H9 (cell line): ENCODE measurements at regions not wholly inside any gene's neighbourhood (a gene's known extent, or its start where the extent isn't known, plus 50 kb on each side); places are given as distances from the start of the nearest gene placed in this dataset.

Source experiments
- DNase-seq: peaks from one replicate; pipeline ENCODE4 v3.0.0-alpha.2; 2017
- H2AFZ ChIP-seq: one replicate; pipeline ENCODE4 v1.6.1; 2013; ENCODE audit warnings: mild to moderate bottlenecking, low read length, control low read depth, moderate library complexity
- H2AK5ac ChIP-seq: 2 replicates; pipeline ENCODE4 v1.6.1; 2013; ENCODE audit warnings: low read length, control low read depth, mixed read lengths; ENCODE audit not compliant: insufficient read length
- H2BK120ac ChIP-seq: one replicate; pipeline ENCODE4 v1.6.1; 2013; ENCODE audit warnings: low read depth, mild to moderate bottlenecking, low read length, control low read depth, inconsistent platforms; ENCODE audit not compliant: poor library complexity, severe bottlenecking
- H2BK12ac ChIP-seq: 2 replicates; pipeline ENCODE4 v1.6.1; 2013; ENCODE audit warnings: low read length, control low read depth, mixed read lengths, low read depth; ENCODE audit not compliant: insufficient read length
- H2BK15ac ChIP-seq: 2 replicates; pipeline ENCODE4 v1.6.1; 2013; ENCODE audit warnings: low read depth, low read length, control low read depth
- H2BK20ac ChIP-seq: one replicate; pipeline ENCODE4 v1.6.1; 2013; ENCODE audit warnings: low read depth, mild to moderate bottlenecking, low read length, control low read depth, inconsistent platforms; ENCODE audit not compliant: poor library complexity, severe bottlenecking
- H2BK5ac ChIP-seq: 2 replicates; pipeline ENCODE4 v1.6.1; 2013; ENCODE audit warnings: low read length, control low read depth, mixed read lengths; ENCODE audit not compliant: insufficient read length
- H3K14ac ChIP-seq: 2 replicates; pipeline ENCODE4 v1.6.1; 2013; ENCODE audit warnings: low read length, control low read depth; ENCODE audit not compliant: insufficient read depth
- H3K18ac ChIP-seq: 2 replicates; pipeline ENCODE4 v1.6.1; 2013; ENCODE audit warnings: low read depth, mild to moderate bottlenecking, mixed read lengths, low read length, control low read depth; ENCODE audit not compliant: insufficient read length
- H3K23ac ChIP-seq: 2 replicates; pipeline ENCODE4 v1.6.1; 2013; ENCODE audit warnings: low read length, control low read depth, mixed read lengths, low read depth; ENCODE audit not compliant: insufficient read length
- H3K23me2 ChIP-seq: 2 replicates; pipeline ENCODE4 v1.6.1; 2013; ENCODE audit warnings: low read depth, mild to moderate bottlenecking, mixed read lengths, low read length, control low read depth; ENCODE audit not compliant: insufficient read length, poor library complexity, severe bottlenecking
- H3K27ac ChIP-seq: 2 replicates; pipeline ENCODE4 v1.5.1; 2013; ENCODE audit warnings: low read length, control low read depth, mixed read lengths, low read depth; ENCODE audit not compliant: insufficient read length
- H3K27me3 ChIP-seq: 2 replicates; pipeline ENCODE4 v1.6.1; 2013; ENCODE audit warnings: low read length, control low read depth, inconsistent platforms; ENCODE audit not compliant: insufficient read depth
- H3K4ac ChIP-seq: 2 replicates; pipeline ENCODE4 v1.6.1; 2013; ENCODE audit warnings: low read depth, mild to moderate bottlenecking, control low read depth, inconsistent platforms, low read length, moderate library complexity
- H3K4me1 ChIP-seq: 2 replicates; pipeline ENCODE4 v1.6.1; 2013; ENCODE audit warnings: low read length, control low read depth, inconsistent platforms; ENCODE audit not compliant: insufficient read depth
- H3K4me2 ChIP-seq: 2 replicates; pipeline ENCODE4 v1.6.1; 2013; ENCODE audit warnings: low read length, control low read depth, mixed read lengths; ENCODE audit not compliant: insufficient read length, insufficient read depth
- H3K56ac ChIP-seq: 2 replicates; pipeline ENCODE4 v1.6.1; 2013; ENCODE audit warnings: low read depth, mild to moderate bottlenecking, mixed read lengths, low read length, control low read depth; ENCODE audit not compliant: insufficient read length
- H3K79me1 ChIP-seq: 2 replicates; pipeline ENCODE4 v1.6.1; 2013; ENCODE audit warnings: low read depth, mild to moderate bottlenecking, moderate library complexity, low read length, control low read depth, inconsistent platforms; ENCODE audit not compliant: insufficient read depth, poor library complexity, severe bottlenecking
- H3K79me2 ChIP-seq: 2 replicates; pipeline ENCODE4 v1.6.1; 2013; ENCODE audit warnings: low read length, control low read depth, inconsistent platforms; ENCODE audit not compliant: insufficient read depth
- H3K9ac ChIP-seq: 2 replicates; pipeline ENCODE4 v1.6.1; 2013; ENCODE audit warnings: low read length, control low read depth, mixed read lengths; ENCODE audit not compliant: insufficient read length; ENCODE audit errors: extremely low read depth
- H3K9me3 ChIP-seq: one replicate; pipeline ENCODE4 v1.6.1; 2013; ENCODE audit warnings: low read depth, low read length, inconsistent platforms; ENCODE audit not compliant: control insufficient read depth
- H3T11ph ChIP-seq: one replicate; pipeline ENCODE4 v1.6.1; 2013; ENCODE audit warnings: mild to moderate bottlenecking, low read length, control low read depth, inconsistent platforms
- H4K20me1 ChIP-seq: one replicate; pipeline ENCODE4 v1.6.1; 2013; ENCODE audit not compliant: control insufficient read depth, insufficient read length, insufficient read depth
- H4K5ac ChIP-seq: 2 replicates; pipeline ENCODE4 v1.6.1; 2013; ENCODE audit warnings: low read depth, mild to moderate bottlenecking, mixed read lengths, low read length, control low read depth; ENCODE audit not compliant: insufficient read length
- H4K8ac ChIP-seq: replicated peaks from 2 replicates; pipeline ENCODE4 v1.6.1; 2013; ENCODE audit warnings: low read length, control low read depth, mixed read lengths, low read depth; ENCODE audit not compliant: insufficient read length
- H4K91ac ChIP-seq: 2 replicates; pipeline ENCODE4 v1.6.1; 2013; ENCODE audit warnings: low read depth, mild to moderate bottlenecking, moderate library complexity, mixed read lengths, low read length, control low read depth; ENCODE audit not compliant: insufficient read length
- H3K27ac Mint-ChIP-seq, 3 experiments: 2 replicates in 2 of 3; 3 replicates in 1 of 3; pipeline ENCODE4 v1.8.0; 2020 to 2021; ENCODE audit warnings: mixed read lengths in 3 of 3, mild to moderate bottlenecking in 1 of 3, moderate library complexity in 1 of 3
- H3K27me3 Mint-ChIP-seq: 2 replicates; pipeline ENCODE4 v1.8.0; 2021; ENCODE audit warnings: low read depth, mild to moderate bottlenecking, moderate library complexity, mixed read lengths
- H3K36me3 Mint-ChIP-seq, 3 experiments: 2 replicates in 2 of 3; 3 replicates in 1 of 3; pipeline ENCODE4 v1.8.0; 2020 to 2021; ENCODE audit warnings: low read depth in 3 of 3, mixed read lengths in 3 of 3; ENCODE audit not compliant: insufficient read depth in 1 of 3
- H3K4me1 Mint-ChIP-seq, 2 experiments: 2 replicates each; pipeline ENCODE4 v1.8.0; 2020; ENCODE audit warnings: mixed read lengths in 2 of 2
- H3K4me3 Mint-ChIP-seq, 2 experiments: 2 replicates in 1 of 2; 3 replicates in 1 of 2; pipeline ENCODE4 v1.8.0; 2020 to 2021; ENCODE audit warnings: mild to moderate bottlenecking in 2 of 2, mixed read lengths in 2 of 2, moderate library complexity in 1 of 2
- H3K9me3 Mint-ChIP-seq, 2 experiments: 2 replicates in 1 of 2; 3 replicates in 1 of 2; pipeline ENCODE4 v1.8.0; 2020; ENCODE audit warnings: mild to moderate bottlenecking in 2 of 2, mixed read lengths in 2 of 2, moderate library complexity in 1 of 2
- WGBS: extraction: QIAGEN DNeasy Blood & Tissue Kit; methylation state at CpG from one replicate; pipeline ENCODE4 v1.1.7; 2013; ENCODE audit warnings: missing lambda C conversion rate, low lambda C conversion rate, mixed read lengths; ENCODE audit not compliant: insufficient read length; ENCODE audit errors: extremely low coverage; 5-methylcytosine and 5-hydroxymethylcytosine counted together
- TF ChIP-seq, protein P1 (sequence below): fragments of 200-600 bp; sonication (generic); conservative IDR thresholded peaks from 3 replicates; pipeline ENCODE4 v1.8.0; 2021; ENCODE audit warnings: antibody characterized with exemption, mild to moderate bottlenecking

DNA sequence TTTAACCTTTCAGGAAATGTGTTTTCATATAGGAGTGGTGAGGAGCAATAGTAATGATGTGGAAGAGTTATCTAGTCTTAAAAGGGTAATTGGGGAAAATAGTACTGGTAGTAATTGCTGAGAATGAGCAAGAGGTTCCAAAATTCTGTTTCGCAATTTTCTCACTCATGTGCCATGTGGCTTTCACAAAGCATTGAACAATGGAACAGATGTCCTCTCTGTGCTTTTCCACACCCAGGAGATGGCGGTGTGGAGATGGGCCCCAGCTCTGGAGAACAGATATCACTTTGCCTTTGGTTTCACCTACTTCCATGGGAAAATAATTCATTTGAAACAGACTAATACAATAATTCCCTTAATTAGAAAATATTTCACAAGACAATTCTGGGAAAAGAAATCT is 170.0 kb upstream of the SLC10A2 start:
- Histone ChIP-seq H3K4ac (no peak overlapping the region), H3K27ac (no peak overlapping the region), H3K79me2 (no peaks in the 10 kb centered on the region), H2AFZ (no peak overlapping the region), H2BK20ac (no peak overlapping the region), H3K79me1 (no peaks in the 10 kb centered on the region), H2BK120ac (no peak overlapping the region), H3K27me3 (no peaks in the 10 kb centered on the region), H3K4me2 (no peak overlapping the region), H3K9me3 (no peaks in the 10 kb centered on the region), H4K5ac (no peak overlapping the region), H4K91ac (no peak overlapping the region), H2BK15ac (no peak overlapping the region), H4K20me1 (no peaks in the 10 kb centered on the region), H2AK5ac (no peak overlapping the region), H3K9ac (no peak overlapping the region), H2BK5ac (no peak overlapping the region), H3K18ac (no peak overlapping the region), H3K4me1 (no peaks in the 10 kb centered on the region), H3K23ac (no peak overlapping the region), H3K14ac (no peak overlapping the region), H3T11ph (no peak overlapping the region), H3K56ac (no peak overlapping the region), H4K8ac (no peak overlapping the region), H2BK12ac (no peak overlapping the region), H3K23me2 (no peaks in the 10 kb centered on the region)
- peaks cover 19 to 34% of the 10 kb centered on the region in 2 experiments for H3K9me3 Mint-ChIP-seq
- WGBS: no CpG with 5 or more reads among the region's 2 CpGs
- DNase-seq: no peak
- no peak overlapping the region for H3K4me3 Mint-ChIP-seq
- no peak overlapping the region for H3K27ac Mint-ChIP-seq
- TF ChIP-seq, protein P1, sequence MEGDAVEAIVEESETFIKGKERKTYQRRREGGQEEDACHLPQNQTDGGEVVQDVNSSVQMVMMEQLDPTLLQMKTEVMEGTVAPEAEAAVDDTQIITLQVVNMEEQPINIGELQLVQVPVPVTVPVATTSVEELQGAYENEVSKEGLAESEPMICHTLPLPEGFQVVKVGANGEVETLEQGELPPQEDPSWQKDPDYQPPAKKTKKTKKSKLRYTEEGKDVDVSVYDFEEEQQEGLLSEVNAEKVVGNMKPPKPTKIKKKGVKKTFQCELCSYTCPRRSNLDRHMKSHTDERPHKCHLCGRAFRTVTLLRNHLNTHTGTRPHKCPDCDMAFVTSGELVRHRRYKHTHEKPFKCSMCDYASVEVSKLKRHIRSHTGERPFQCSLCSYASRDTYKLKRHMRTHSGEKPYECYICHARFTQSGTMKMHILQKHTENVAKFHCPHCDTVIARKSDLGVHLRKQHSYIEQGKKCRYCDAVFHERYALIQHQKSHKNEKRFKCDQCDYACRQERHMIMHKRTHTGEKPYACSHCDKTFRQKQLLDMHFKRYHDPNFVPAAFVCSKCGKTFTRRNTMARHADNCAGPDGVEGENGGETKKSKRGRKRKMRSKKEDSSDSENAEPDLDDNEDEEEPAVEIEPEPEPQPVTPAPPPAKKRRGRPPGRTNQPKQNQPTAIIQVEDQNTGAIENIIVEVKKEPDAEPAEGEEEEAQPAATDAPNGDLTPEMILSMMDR: no peak
- H3K4me1 Mint-ChIP-seq: no peaks in the 10 kb centered on the region
- H3K27me3 Mint-ChIP-seq: no peaks in the 10 kb centered on the region
- peaks cover 4 to 20% (median 4%) of the 10 kb centered on the region in 3 experiments; a peak in 6 of 7 replicates for H3K36me3 Mint-ChIP-seq
